GM20431 (cell line): ENCODE measurements at regions not wholly inside any gene's neighbourhood (a gene's known extent, or its start where the extent isn't known, plus 50 kb on each side); places are given as distances from the start of the nearest gene placed in this dataset.
"Not testable (repeated sequence)": the region's sequence is repeated elsewhere in the genome, so short reads cannot be mapped to it uniquely, and the experiment has no call there.

Experiments used
- in situ Hi-C: fragments of 300-500 bp; cut with MseI, MboI; formaldehyde crosslinking; loops from one replicate; pipeline ENCODE4 v1.15.0; 2020; ENCODE audit warnings: low sequenced_read_pairs; ENCODE audit not compliant: unreplicated experiment

GRCh38 chr6:26172608-26172968 lies 85.4 kb downstream of the HFE start:
- in situ Hi-C loops = no loop called here

DNA sequence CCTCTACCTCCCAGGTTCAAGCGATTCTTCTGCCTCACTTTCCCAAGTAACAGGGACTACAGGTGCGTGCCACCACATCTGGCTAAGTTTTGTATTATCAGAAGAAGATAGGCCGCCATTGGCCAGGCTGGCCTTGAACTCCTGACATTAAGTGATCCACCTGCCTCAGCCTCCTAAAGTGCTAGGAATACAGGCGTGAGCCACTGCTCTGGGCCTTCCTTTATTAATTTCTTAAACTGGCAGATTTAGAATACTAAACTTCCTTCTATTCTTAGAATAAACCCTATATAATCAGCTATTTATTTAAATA lies 86.6 kb downstream of the HFE start:
- in situ Hi-C loops = no loop called here

- in situ Hi-C loops = no loop called here
Measured at GRCh38 chr6:26175033-26175427, 87.8 kb downstream of the HFE start.

DNA sequence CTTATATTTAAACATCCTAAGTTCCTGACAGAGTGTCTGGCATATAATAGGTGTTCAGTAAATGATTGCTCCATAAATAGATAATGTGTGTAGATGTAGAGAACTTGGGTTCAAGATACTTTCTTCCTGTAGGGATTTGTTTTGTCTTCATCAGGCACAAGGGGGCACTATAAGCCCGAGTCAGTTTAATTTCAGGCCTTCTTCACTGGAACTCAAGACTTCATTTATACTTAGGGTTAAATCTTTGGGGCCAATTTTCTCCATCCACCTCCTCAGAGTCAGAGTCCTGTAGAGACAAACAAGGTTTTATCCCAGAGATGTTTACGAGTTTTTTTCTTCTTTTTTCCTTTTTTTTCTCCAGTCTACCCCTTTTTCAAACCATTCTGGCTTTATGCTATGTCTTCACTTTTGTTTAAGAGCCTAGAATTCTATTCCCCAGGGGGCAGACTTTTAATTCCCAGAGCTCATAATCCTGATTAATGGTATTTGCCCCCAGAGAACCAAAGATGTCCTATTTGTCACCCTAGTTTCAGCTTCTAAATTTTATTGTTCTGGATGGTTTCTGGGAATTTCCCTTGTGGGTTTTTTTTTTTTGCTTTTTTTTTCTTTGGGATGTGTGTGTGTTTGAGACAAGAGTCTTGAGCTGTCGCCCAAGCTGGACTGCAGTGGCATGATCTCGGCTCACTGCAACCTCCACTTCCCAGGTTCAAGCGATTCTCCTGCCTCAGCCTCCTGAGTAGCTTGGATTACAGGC lies 88.4 kb downstream of the HFE start:
- in situ Hi-C loops = no loop called here

GRCh38 chr6:26179675-26180074 lies 92.4 kb downstream of the HFE start:
- in situ Hi-C loops = no loop called here

DNA sequence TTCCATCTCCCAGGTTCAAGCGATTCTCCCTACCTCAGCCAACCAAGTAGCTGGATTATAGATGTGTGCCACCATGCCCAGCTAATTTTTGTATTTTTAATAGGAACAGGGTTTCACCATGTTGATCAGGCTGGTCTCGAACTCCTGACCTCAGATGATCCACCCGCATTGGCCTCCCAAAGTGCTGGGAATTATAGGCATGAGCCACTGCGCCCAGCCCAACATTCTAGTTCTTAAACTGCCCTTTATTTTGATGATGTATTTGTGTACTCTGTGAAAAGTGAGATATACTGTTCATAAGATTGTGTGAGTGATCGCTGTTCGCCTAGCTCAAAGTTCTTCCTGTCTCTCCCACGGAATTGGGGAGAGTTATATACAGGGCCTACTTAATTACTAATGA lies 93.1 kb downstream of the HFE start:
- in situ Hi-C loops = no loop called here

- in situ Hi-C loops = no loop called here
Measured at GRCh38 chr6:26183237-26183580, 96.0 kb downstream of the HFE start.

- in situ Hi-C loops = no loop called here
Measured at GRCh38 chr6:26183581-26184366, 96.5 kb downstream of the HFE start.

GRCh38 chr6:26184367-26184891 lies 97.2 kb downstream of the HFE start:
- in situ Hi-C loops = no loop called here

- in situ Hi-C loops = no loop called here
Measured at GRCh38 chr6:26185004-26185403, 97.8 kb downstream of the HFE start.

DNA sequence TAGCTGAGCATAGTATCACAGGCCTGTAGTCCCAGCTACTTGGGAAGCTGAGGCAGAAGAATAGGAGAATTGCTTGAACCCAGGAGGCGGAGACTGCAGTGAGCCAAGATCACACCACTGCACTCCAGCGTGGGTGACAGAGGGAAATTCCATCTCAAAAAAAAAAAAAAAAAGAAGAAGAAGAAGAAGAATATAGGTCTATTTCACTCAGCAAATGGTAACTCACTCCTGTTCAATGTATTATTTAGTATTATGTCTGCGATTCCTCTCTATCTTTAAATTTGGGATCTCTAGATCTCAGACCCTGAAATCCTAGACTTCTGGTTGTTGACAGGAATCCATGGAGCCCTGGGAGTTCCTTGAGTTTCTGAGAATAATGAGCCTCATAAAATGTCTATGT lies 98.6 kb downstream of the HFE start:
- in situ Hi-C loops = no loop called here

DNA sequence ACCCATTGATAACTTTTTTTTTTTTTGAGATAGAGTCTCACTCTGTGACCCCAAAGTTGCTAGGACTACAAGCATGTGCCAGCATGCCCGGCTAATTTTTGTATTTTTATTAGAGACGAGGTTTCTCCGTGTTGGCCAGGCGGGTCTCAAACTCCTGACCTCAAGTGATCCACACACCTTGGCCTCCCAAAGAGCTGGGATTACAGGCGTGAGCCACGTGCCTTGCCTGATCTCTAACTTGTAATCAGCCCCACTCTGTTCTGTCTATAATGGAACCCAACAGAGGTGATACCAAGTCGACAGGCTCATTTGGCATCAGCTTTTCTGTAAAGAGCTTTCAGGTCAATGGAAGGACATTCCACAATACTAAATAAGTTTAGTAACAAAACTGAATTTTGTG lies 99.4 kb downstream of the HFE start:
- in situ Hi-C loops = no loop called here

GRCh38 chr6:26187292-26187691 lies 100.1 kb downstream of the HFE start:
- in situ Hi-C loops = no loop called here

DNA sequence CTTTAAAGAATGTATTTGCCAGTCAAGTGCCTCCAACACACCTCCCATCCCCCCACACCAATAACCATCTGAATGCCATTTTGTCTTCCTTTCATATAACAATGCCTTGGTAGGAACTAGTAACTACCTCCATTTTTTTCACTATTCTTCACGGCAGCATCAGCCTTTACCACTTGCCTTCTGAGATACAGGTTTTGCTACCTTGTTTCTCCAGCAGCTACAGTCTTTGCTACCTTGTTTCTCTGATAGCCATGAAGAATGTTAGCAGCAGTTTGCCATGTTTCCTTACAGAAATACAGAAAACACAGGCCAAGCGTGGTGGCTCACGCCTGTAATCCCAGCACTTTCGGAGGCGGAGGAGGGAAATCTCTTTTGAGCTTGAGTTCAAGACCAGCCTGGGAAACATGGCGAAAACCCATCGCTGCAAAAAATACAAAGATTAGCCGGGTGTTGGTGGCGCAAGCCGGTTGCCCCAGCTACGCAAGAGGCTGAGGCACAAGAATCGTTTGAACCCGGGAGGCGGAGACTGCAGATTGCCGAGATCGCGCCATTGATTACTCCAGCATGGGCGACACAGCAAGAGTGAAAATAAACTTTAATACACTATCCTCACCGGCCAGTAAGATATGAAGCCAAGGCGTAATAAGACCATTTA lies 100.9 kb downstream of the HFE start:
- in situ Hi-C loops = no loop called here

DNA sequence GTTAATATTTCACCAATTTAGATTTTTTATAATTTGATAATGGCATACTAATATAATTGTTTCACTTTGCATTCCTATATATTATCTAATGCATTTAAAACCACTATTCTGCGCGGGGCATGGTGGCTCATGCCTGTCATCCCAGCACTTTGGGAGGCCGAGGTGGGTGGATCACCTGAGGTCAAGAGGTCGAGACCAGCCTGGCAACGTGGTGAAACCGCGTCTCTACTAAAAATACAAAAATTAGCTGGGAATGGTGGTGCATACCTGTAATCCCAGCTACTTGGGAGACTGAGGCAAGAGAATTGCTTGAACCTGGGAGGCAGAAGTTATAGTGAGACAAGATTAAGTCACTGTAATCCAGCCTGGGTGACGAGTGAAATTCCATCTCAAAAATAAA lies 104.3 kb downstream of the HFE start:
- in situ Hi-C loops = not testable (repeated sequence)

DNA sequence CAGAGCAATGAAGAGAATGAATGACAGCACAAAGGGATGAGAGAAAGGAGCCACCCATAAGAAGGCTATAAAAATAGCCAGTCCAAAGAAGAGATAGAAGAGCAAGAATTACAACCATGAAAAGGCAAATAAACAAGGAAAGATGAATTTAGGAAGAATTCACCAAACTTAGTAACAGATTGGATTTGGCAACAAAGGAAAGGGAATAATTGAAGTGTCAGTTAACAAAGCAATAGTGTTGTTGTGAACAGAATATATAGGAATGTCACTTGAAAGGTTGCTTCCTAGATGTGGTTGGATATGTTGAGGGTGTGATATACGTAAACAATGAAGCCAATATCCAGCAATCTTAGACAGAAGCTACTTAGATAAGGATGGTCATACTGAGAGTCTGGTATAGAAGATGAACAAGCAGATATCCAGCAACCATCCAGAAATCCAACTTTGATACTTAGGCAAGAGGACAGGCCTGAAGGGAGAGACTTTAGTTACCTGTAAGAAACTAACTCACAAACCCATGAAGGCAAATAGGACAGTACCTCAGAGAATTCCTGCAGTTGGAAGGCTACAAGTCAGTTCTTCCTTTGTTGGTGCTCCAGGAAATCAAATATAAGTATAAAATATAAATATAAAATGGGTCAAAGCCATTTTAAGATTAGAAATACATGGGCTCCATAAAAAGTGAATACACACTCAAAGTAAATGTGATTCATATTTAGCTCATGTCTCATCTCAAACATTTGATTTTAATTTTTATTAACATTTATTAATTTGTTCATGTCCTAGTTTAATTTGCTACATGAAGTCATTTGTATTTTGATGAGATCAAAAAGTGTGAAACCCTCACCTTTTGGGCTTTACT lies 106.5 kb downstream of the HFE start:
- in situ Hi-C loops = no loop called here

DNA sequence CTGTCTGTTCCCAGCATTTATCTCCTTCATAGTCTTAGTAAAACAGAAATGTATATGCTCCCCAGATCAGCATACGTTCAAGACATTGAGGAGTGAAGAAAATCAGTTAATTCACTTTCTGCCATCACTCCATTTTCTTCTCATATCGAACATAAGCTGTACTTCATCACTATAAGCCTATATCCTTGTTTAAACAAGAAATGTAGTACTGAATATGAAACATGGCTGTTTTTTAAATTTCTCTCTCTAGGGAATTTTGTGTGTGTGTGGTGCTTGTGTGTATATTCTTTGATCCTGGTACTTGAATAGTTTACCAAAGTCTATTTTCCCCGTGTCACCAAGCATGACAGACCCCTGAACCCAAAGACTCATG lies 107.1 kb downstream of the HFE start:
- in situ Hi-C loops = no loop called here

DNA sequence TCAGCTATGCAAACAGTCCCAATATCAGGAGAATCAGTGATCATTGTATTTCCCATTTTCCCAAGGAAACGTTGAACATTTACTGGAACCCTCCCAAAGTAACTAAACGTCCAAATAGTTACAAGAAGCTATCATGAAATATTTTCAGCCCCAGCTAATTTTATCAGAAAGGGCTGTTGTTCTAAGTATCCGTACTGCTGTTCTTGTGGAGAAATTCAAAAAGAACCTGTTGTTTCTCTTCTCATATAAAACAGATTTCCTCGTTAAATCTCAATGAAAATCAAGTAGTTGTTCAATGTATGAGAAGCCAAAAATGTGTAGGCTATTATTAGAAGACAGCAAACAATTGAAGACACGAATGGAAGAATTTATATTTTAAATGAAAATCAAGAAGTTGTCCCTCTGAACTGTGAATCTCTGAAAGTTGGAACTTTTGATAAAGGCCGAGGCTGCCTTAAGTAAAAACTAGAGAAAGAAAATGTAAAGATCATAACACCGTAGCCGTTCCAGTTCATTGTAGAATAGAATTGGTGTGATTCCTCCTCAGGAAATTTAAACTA lies 107.7 kb downstream of the HFE start:
- in situ Hi-C loops = no loop called here

- in situ Hi-C loops = no loop called here
Measured at GRCh38 chr6:26195376-26195923, 108.2 kb downstream of the HFE start.
